GM12873 (cell line): ENCODE measurements at regions not wholly inside any gene's neighbourhood (a gene's known extent, or its start where the extent isn't known, plus 50 kb on each side); places are given as distances from the start of the nearest gene placed in this dataset.

Experiments used
- CTCF ChIP-seq: IDR thresholded peaks from 2 replicates; pipeline ENCODE4 v1.5.1; 2012; ENCODE audit warnings: low read depth, mild to moderate bottlenecking, moderate library complexity, low read length, control low read depth; ENCODE audit not compliant: insufficient read depth; ENCODE audit errors: missing control alignments

DNA sequence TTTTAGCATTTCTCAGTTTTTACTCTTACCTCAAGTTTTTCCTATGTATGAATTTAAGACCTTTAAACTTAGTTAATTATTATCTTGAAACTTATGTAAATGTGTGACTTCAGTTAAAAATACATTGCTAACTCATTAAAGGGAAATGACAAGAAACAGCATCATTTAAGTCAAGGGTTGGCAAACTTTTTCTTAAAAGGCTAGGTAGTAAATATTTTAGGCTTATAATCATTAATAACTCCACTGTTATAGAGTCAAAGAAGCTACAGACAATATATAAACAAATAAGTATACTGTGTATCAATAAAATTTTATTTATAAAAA, 259.7 kb upstream of the RBMS1 start:
- TF ChIP-seq CTCF = no peak

DNA sequence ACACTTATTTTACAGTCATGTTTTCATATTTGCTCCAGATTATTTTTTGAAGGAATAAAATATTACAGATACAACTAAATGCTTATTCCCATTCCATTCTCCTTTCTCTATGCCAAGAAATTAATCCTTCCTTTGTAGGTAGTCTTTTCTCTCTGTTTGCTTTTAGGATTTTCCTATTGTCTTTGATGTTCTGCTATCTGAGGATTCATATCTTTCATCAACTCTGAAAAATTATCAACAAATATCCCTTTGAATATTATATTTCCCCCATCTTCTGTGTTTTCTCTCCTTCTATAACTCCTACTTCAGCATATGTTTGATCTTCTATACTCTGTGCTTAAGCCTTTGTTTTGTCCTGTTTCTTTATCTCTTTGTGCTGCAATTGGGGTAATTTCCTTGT, 260.4 kb upstream of the RBMS1 start:
- TF ChIP-seq CTCF = no peak

DNA sequence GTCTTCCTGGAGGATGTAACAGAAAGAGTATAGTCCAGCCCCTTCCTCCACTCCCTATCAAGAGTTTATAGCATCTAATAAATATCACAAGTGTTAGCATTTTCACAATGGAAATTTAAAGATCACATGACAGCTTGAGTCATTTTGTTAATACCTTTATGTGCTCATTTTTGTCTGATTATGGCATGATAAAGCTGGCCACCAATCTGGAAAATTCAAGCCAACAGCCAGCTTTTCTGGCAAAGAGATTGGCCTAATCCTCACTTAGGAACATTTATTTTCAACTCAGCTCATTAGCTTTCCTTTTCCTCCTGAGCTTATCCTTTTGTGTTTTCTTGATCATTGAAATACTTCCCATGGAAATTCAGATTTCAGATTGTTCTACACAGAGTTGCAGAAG, 262.9 kb upstream of the RBMS1 start:
- TF ChIP-seq CTCF = no peak

- TF ChIP-seq CTCF = no peak
Observed at GRCh38 chr2:160783474-160783873, 289.9 kb upstream of the RBMS1 start.

DNA sequence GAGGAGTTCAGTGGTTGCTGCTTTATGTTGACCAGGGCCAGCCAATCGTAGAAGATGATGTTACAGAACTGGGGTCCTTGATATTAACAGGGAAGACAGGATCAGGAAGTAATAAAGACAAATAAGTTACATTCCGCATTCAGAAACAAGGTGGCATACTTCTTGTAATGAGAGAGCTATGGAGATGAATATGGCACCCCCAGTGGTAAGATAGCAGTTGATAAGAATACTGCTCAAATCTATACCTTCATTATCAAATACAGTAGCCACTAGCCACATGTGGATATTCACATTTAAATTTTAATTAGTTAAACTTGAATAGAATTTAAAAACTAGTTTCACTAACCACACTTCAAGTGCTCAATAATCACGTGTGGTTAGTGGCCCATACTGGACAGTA, 290.4 kb upstream of the RBMS1 start:
- peak; percentile 13 for TF ChIP-seq CTCF

GRCh38 chr2:160790738-160791137, 297.1 kb upstream of the RBMS1 start:
- TF ChIP-seq CTCF = no peak

GRCh38 chr2:160791884-160792283, 298.3 kb upstream of the RBMS1 start:
- no peak for TF ChIP-seq CTCF

GRCh38 chr2:160792837-160793236, 299.2 kb upstream of the RBMS1 start:
- no peak for TF ChIP-seq CTCF
